Stimulated activated CD4-positive, alpha-beta T cell treated with anti-CD3 and anti-CD28 coated beads, TNF-alpha, amount 100 ng/mL, for 1 hour (primary cell): ENCODE measurements at regions not wholly inside any gene's neighbourhood (a gene's known extent, or its start where the extent isn't known, plus 50 kb on each side); places are given as distances from the start of the nearest gene placed in this dataset.

ENCODE experiments used
- DNase-seq, 3 donors: peaks; one replicate each; pipeline ENCODE4 v3.0.0-alpha.2; 2020; ENCODE audit warnings: low read depth in 3 of 3, low spot score in 1 of 3

DNA sequence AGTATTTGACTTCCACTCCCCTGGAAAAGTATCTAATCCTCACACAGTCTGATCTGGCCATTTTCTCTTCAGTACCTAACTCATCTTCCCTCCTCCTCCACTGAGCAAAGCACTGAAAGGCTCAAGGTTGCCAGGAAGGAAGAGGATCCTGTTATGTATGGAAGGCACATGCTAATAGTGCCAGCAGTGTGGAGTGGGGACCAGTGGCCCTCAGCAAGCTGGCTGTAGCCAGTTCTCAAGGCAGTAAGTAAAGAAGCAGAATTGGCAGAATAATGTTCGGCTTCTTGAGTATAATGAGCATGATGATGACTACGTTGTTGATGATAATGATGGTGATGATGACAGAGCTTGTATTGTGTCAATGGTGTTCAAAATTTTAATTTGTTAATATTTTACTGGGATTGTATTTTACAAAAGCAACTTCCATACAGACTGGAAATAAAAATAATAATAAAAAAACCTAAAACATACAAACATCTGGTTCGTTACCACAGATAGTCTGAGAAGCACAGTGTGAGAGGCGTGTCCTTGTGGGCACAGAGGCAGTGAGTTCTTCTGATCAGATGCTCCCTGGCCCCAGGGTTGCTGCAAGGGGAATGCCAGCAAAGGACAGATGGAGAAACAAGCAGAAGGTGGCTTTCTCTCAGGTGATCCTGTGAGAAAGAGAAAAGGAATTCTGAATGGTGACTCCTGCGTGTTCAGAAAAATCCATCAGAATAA is 528.8 kb downstream of the CMPK2 start:
- no peak for DNase-seq

DNA sequence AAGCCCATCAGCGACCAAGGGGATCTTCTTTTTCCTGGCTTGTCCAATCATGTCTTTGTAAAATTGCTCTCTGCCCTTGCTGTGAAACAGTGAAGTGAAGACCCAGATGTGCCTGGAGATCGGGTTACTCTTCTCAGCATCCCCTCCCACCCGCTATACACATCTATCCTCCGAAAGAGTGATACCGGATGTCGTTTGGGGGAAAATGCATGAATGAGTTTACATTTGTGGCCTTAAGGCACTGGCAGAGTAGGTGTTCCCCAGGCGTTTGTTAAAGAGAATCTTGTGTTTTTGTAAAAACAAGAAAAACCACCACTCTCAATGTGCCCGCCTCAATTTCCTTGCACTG is 528.3 kb downstream of the CMPK2 start:
- DNase-seq: no peak

DNA sequence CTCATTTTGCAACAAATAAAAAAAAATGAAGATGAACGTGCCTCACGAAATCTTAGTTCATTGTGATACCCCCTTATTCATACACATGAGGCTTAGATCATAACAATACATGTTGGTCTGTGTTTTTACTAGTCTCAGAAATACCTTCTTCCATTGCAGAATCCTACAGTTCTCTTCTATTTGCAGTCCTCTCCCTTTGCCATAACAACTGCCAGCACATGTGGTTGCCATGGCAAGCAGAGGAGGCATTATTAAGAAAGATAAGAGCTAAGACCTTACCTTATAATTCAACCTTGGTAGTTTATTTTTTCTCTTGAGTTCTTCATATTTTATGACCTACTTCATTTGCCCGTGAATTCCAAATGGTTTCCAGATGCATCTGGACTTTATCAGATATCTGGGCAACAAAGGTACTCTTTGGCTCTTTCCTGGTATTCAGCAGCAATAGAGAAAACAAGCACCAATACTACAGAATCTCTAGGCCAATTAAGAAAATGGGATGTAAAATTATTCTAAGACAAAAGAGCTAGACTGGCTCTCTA is 524.0 kb downstream of the CMPK2 start:
- DNase-seq: no peak

DNA sequence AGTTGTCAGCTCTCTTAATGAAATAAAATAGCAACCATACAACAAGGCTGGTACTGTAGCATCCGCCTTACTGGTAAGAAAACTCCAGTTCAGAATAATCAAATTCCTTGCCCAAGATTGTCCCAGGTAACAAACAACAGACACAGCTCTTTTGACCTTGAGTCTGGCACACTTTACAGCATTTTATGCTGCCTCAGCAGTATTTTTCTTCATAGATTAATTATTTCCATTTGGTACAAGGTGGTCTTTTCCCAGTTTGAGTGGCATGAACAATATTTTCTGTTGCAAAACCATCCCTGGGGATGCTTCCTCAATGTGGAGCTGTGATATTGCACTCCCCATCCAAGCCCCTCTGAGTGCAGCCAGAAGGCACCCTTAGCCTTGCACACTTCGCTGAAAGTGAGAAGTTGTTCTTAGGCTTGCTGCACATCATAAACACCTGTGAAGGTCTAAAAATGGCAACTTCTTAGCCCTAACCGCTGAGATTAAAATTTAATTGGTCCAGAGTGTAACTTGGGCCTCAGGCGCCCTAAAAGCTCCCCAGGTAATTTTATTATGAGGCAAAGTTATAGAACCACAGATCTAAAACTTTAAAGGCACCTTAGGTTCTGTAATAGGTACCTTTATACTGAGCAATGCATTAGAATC is 523.3 kb downstream of the CMPK2 start:
- no peak for DNase-seq

GRCh38 chr2:6343076-6343475 is 522.6 kb downstream of the CMPK2 start:
- no peak for DNase-seq

- DNase-seq: no peak
Measured at GRCh38 chr2:6352247-6352646, 513.5 kb downstream of the CMPK2 start.

- no peak for DNase-seq
Measured at GRCh38 chr2:6352906-6353515, 512.7 kb downstream of the CMPK2 start.

GRCh38 chr2:6353669-6354068 is 512.0 kb downstream of the CMPK2 start:
- DNase-seq: no peak

- no peak for DNase-seq
Measured at GRCh38 chr2:6354546-6354945, 511.2 kb downstream of the CMPK2 start.

GRCh38 chr2:6355886-6356761 is 509.6 kb downstream of the CMPK2 start:
- no peak for DNase-seq

- no peak for DNase-seq
Measured at GRCh38 chr2:6358546-6358945, 507.2 kb downstream of the CMPK2 start.

DNA sequence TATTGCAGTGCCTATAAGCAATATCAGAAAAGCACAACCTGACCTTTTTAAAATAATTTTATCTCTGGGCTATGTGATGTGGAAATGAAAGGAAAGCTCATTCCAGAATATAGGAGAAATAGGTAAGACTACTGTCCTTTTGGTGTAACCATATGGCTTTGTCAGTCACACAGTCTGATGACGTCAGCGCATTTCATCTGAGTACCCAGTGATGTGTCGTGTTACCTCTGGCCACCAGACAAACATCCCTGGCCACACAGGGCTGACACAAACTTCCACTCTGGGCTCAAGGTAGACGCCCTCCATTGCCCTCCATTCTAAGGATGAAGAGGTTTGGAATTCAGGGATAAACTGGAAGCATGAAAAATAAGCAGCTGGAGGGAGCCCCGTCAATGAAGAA is 506.7 kb downstream of the CMPK2 start:
- no peak for DNase-seq

- DNase-seq: no peak
Measured at GRCh38 chr2:6359964-6360363, 505.7 kb downstream of the CMPK2 start.

DNA sequence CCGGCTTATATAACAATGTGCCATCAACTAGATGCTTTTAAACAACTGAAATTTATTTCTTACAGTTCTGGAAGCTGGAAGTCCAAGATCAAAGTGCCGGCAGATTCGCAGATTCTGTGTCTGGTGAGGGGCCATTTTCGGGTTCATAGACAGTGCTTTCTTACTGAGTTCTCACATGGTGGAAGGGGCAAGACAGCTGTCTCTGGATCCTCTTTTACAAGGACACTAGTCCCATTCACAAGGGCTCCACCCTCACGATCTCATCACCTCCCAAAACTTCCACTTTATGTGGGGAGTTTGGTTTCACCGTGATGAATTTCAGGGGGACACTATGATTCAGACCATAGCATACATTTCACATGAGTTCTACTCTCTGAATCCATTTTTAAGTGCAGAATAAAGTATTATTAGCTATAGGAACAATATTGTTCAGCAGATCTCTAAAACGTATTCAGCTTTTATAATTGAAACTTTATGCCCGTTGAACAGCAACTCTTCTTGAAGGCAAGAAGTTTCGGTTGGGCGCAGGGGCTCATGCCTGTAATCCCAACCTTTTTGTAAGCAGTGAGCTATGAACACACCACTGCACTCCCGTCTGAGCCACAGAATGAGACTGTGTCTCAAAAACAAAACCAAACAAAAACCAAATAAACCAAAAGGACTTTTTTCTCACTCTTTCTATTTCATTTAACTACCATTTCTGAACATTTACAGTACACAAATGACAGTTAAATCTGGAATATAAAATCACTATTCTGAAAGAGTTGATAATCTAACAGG is 502.8 kb downstream of the CMPK2 start:
- DNase-seq: no peak

DNA sequence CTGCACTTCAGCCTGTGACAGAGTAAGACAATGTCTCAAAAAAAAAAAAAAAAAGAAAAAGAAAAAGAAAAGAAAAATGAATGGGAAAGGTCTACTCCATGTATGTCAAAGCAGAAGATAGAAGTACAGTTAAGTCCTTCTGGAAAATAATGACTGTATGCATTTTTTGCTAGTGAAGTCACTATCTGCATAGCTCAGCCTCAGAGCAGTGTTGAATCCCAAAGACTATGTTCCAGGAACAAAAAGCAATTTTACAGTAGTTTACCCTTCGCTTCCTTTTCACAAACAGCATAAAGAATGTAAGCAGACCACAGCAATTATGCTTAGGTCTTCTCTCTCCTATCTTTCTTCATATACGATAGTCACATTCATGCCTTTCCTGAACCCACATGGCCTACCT is 497.4 kb downstream of the CMPK2 start:
- DNase-seq: no peak

DNA sequence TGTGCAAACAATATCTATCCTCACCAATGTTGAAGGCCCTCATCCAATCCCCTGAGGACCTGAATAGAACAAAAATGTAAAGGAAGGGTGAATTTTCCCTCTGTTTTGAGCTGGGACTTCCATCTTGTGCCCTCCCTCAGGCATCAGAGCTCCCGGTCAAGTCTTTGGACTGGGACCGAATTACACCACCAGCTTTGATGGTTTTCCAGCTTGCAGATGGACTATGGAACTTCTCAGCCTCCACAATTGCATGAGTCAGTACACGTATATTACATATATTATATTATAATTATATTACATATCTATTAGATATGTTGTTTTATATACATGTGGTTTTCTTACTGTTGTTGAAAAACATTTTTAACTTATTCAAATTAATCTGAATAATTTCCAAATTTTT is 496.4 kb downstream of the CMPK2 start:
- DNase-seq: no peak

DNA sequence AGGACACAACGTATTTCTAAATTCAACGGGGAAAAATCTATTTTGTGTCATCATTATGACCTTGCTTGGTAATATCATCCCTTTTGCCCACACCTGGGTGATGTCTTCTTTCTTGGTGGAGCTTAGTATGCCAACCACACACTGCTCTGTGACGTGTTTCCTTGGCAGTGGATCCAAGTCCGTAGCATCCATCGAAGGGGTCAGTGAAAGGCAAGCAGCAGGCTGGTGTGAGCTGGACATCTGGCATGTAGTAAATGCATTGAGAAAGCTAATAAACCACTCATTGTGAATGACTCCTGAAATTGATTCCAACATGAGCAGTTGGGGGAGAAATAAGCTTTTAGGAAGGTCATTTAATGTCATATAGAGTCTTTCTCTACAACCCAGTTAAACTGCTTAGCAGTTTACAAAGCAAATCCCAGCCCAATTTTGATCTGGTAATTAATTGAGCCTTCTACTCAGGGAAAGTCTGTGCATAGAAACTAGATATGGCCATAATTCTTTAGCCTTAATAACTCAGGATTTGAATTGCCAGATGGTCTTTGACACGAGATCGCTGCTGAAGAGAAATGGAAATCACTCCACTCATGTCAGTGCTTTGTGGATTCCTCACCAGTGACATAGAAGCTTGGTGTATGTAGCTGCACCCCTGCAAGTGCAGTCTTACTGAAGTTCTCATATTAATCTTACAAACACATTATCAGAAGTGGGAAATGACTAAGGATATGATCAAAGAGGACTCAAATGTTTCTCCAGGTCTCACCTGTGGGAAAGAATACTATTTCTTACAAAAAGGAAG is 494.8 kb downstream of the CMPK2 start:
- DNase-seq: no peak

- no peak for DNase-seq
Measured at GRCh38 chr2:6372317-6372901, 493.3 kb downstream of the CMPK2 start.

DNA sequence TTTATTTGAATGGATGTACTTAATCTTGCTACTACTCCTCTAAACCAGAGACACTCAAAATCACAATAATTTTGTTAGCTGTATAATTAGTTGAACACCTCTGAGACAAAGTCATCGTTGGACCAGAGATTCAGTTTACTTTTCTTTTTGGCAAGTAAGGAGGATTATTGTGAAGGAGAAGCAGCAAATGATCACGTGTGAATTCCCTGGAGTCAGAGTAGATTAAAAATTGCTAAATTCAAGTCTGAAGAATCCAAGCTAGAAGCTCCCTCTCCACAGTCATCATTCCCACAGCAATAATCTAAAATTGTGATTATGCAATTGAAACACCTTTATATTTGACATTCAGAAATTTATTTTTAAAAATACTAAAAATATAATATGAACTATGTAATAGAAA is 484.4 kb downstream of the CMPK2 start:
- no peak for DNase-seq

DNA sequence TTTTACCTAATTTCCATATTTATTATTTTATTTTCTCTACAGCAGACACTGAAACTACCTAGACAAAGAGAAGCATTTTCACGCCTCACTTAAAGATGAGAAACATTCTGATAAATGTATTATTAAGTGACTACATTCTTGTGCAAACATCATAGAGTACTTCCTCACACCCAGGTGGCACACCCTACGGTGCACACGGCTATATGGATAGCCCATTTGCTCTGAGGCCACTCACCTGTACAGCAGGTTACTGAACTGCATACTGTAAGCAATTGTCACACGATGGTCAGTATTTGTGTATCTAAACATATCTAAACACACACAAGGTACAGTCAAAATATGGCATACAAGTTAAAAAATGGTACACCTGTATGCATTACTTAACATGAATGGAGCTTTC is 481.4 kb downstream of the CMPK2 start:
- DNase-seq: no peak
